ENCODE measurements at regions not wholly inside any gene's neighbourhood (a gene's known extent, or its start where the extent isn't known, plus 50 kb on each side); places are given as distances from the start of the nearest gene placed in this dataset.

GRCh38 chr6:134472661-134473060 is 154.7 kb upstream of the SGK1 start:
- no peak for DNase-seq (ENCODE audit: low read depth in 4 of 4, low spot score in 2 of 4)

GRCh38 chr6:134472046-134472445 is 154.1 kb upstream of the SGK1 start:
- no peak for DNase-seq (ENCODE audit: low read depth in 4 of 4, low spot score in 2 of 4)

GRCh38 chr6:134470457-134470975 is 152.6 kb upstream of the SGK1 start:
- no peak for DNase-seq (ENCODE audit: low read depth in 4 of 4, low spot score in 2 of 4)

- DNase-seq (ENCODE audit: low read depth in 4 of 4, low spot score in 2 of 4) = no peak
These were observed 152.0 kb upstream of the SGK1 start for GRCh38 chr6:134469702-134470456.

GRCh38 chr6:134468633-134469032 is 150.7 kb upstream of the SGK1 start:
- DNase-seq (ENCODE audit: low read depth in 4 of 4, low spot score in 2 of 4) = no peak

GRCh38 chr6:134467620-134468019 is 149.7 kb upstream of the SGK1 start:
- no peak for DNase-seq (ENCODE audit: low read depth in 4 of 4, low spot score in 2 of 4)

GRCh38 chr6:134466771-134467525 is 149.0 kb upstream of the SGK1 start:
- no peak for DNase-seq (ENCODE audit: low read depth in 4 of 4, low spot score in 2 of 4)

GRCh38 chr6:134464690-134465411 is 146.9 kb upstream of the SGK1 start:
- no peak for DNase-seq (ENCODE audit: low read depth in 4 of 4, low spot score in 2 of 4)

GRCh38 chr6:134458857-134459657 is 141.1 kb upstream of the SGK1 start:
- no peak for DNase-seq (ENCODE audit: low read depth in 4 of 4, low spot score in 2 of 4)

- no peak for DNase-seq (ENCODE audit: low read depth in 4 of 4, low spot score in 2 of 4)
These were observed 140.0 kb upstream of the SGK1 start for GRCh38 chr6:134457941-134458340.

- no peak for DNase-seq (ENCODE audit: low read depth in 4 of 4, low spot score in 2 of 4)
These were observed 138.3 kb upstream of the SGK1 start for GRCh38 chr6:134456226-134456625.

- DNase-seq (ENCODE audit: low read depth in 4 of 4, low spot score in 2 of 4) = no peak
These were observed 137.4 kb upstream of the SGK1 start for GRCh38 chr6:134455319-134455718.

- DNase-seq (ENCODE audit: low read depth in 4 of 4, low spot score in 2 of 4) = no peak
These were observed 136.9 kb upstream of the SGK1 start for GRCh38 chr6:134454794-134455193.

GRCh38 chr6:134453792-134454510 is 136.0 kb upstream of the SGK1 start:
- no peak for DNase-seq (ENCODE audit: low read depth in 4 of 4, low spot score in 2 of 4)

GRCh38 chr6:134452906-134453305 is 135.0 kb upstream of the SGK1 start:
- no peak for DNase-seq (ENCODE audit: low read depth in 4 of 4, low spot score in 2 of 4)

- no peak for DNase-seq (ENCODE audit: low read depth in 4 of 4, low spot score in 2 of 4)
These were observed 133.6 kb upstream of the SGK1 start for GRCh38 chr6:134451529-134451928.

GRCh38 chr6:134449781-134450180 is 131.9 kb upstream of the SGK1 start:
- no peak for DNase-seq (ENCODE audit: low read depth in 4 of 4, low spot score in 2 of 4)

GRCh38 chr6:134449004-134449403 is 131.1 kb upstream of the SGK1 start:
- no peak for DNase-seq (ENCODE audit: low read depth in 4 of 4, low spot score in 2 of 4)

GRCh38 chr6:134447883-134448387 is 130.0 kb upstream of the SGK1 start:
- DNase-seq (ENCODE audit: low read depth in 4 of 4, low spot score in 2 of 4) = no peak

- DNase-seq (ENCODE audit: low read depth in 4 of 4, low spot score in 2 of 4) = no peak
These were observed 129.5 kb upstream of the SGK1 start for GRCh38 chr6:134447423-134447822.
